ENCODE measurements at regions not wholly inside any gene's neighbourhood (a gene's known extent, or its start where the extent isn't known, plus 50 kb on each side); places are given as distances from the start of the nearest gene placed in this dataset.
"Not testable (repeated sequence)": the region's sequence is repeated elsewhere in the genome, so short reads cannot be mapped to it uniquely, and the experiment has no call there.

DNA sequence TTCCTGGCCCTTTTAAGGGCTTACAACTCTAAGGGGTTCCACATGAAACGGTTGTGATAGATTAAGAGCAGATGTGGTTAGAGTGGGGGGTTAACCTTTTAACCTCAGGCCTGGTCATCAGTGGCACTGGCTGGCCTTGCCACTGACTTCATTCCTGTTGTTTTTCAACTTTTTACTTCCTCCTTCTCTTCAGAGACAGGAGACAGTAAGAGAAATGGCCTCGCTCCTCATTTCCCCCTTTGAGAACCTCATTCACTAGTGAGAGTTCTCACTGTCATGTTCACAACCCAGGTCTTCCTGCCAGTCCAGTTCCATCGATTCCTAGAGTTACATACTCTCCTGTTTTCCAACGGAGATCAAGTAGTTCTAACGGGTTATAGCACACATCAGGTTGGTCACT lies 101.6 kb upstream of the SLC1A4 start:
- no peak overlapping the region for H3K23ac ChIP-seq (ENCODE audit: low read length)
- H3K4ac ChIP-seq (ENCODE audit: low read depth, low read length) = no peak overlapping the region
- H3K79me1 ChIP-seq (ENCODE audit: low read length) = no peaks in the 10 kb centered on the region
- H4K5ac ChIP-seq (ENCODE audit: low read length) = no peak overlapping the region
- H3K4me1 ChIP-seq (ENCODE audit: control insufficient read depth, low read depth, low read length) = no peaks in the 10 kb centered on the region
- H2BK120ac ChIP-seq (ENCODE audit: low read depth, low read length) = no peak overlapping the region
- DNase-seq = no peak
- no peak overlapping the region for H3K4me2 ChIP-seq (ENCODE audit: low read length)
- H2BK15ac ChIP-seq (replicated peaks; ENCODE audit: low read depth) = no peak overlapping the region
- H3K56ac ChIP-seq (ENCODE audit: low read length) = no peak overlapping the region
- no CpG with 5 or more reads among the region's 5 CpGs for WGBS (ENCODE audit: extremely low coverage, insufficient coverage, low lambda C conversion rate)
- H3K9ac ChIP-seq (ENCODE audit: low read length) = no peak overlapping the region
- no peak overlapping the region for H3K4me3 ChIP-seq (ENCODE audit: low read length)
- no peak overlapping the region for H2BK5ac ChIP-seq (ENCODE audit: low read length)
- H3K27ac ChIP-seq (ENCODE audit: low read depth, low read length) = no peak overlapping the region
- no peaks in the 10 kb centered on the region for H3K79me2 ChIP-seq (ENCODE audit: control insufficient read depth, insufficient read depth, low read length)
- no peaks in the 10 kb centered on the region for H3K27me3 ChIP-seq (ENCODE audit: insufficient read depth, low read length, poor library complexity)
- H3K18ac ChIP-seq (ENCODE audit: low read length) = no peak overlapping the region
- no peak overlapping the region for H4K8ac ChIP-seq (ENCODE audit: low read depth, low read length)
- H3K36me3 ChIP-seq (ENCODE audit: control insufficient read depth, insufficient read depth, low read length) = no peaks in the 10 kb centered on the region
- no peak overlapping the region for H2AK5ac ChIP-seq (ENCODE audit: low read length)

DNA sequence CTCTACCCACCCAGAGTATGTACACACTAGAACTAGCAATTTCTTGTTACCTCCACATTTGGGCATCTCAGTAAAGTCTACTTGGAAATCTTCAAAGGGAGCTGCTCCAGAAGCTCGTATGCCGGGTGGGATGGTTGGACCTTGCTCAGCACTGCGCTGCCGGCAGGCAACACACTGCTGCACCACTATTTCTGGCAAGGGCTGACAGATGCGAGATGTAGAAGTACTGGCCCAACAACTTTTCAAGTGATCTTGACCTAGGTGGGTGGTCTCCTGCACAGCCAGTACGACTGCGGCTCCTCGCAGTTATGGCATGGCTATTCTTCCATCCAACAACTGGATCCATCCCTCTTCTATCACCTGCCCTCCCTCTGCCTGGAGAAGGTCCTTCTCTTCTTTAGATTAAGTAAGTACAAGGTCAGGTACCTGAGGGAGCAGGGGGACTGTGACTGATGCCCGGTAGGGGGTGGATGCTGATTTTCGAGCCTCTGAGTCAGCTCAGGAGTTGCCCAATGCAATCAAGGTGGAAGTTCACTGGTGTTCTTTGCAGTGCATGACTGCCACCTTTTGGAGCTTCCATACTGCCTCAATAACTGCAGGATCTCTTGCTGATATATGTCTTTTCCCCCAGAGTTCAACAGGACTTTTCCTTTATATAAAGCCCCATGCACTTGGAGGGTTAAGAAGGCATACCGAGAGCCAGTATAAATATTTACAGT lies 100.4 kb upstream of the SLC1A4 start:
- Histone ChIP-seq H2BK5ac (ENCODE audit: low read length) (no peak overlapping the region), H2BK120ac (ENCODE audit: low read depth, low read length) (no peak overlapping the region), H3K27me3 (ENCODE audit: insufficient read depth, low read length, poor library complexity) (no peaks in the 10 kb centered on the region), H3K4me2 (ENCODE audit: low read length) (no peak overlapping the region), H3K36me3 (ENCODE audit: control insufficient read depth, insufficient read depth, low read length) (no peaks in the 10 kb centered on the region), H3K4me1 (ENCODE audit: control insufficient read depth, low read depth, low read length) (no peaks in the 10 kb centered on the region), H3K79me1 (ENCODE audit: low read length) (no peaks in the 10 kb centered on the region), H2AK5ac (ENCODE audit: low read length) (no peak overlapping the region), H4K8ac (ENCODE audit: low read depth, low read length) (no peak overlapping the region), H3K4me3 (ENCODE audit: low read length) (no peak overlapping the region), H3K4ac (ENCODE audit: low read depth, low read length) (no peak overlapping the region), H3K9ac (ENCODE audit: low read length) (no peak overlapping the region), H3K18ac (ENCODE audit: low read length) (no peak overlapping the region), H3K79me2 (ENCODE audit: control insufficient read depth, insufficient read depth, low read length) (no peaks in the 10 kb centered on the region), H2BK15ac (replicated peaks; ENCODE audit: low read depth) (no peak overlapping the region), H3K56ac (ENCODE audit: low read length) (no peak overlapping the region), H3K23ac (ENCODE audit: low read length) (no peak overlapping the region), H3K27ac (ENCODE audit: low read depth, low read length) (no peak overlapping the region), H4K5ac (ENCODE audit: low read length) (no peak overlapping the region)
- WGBS (ENCODE audit: extremely low coverage, insufficient coverage, low lambda C conversion rate) = no CpG with 5 or more reads among the region's 11 CpGs
- DNase-seq = peak; percentile 90

DNA sequence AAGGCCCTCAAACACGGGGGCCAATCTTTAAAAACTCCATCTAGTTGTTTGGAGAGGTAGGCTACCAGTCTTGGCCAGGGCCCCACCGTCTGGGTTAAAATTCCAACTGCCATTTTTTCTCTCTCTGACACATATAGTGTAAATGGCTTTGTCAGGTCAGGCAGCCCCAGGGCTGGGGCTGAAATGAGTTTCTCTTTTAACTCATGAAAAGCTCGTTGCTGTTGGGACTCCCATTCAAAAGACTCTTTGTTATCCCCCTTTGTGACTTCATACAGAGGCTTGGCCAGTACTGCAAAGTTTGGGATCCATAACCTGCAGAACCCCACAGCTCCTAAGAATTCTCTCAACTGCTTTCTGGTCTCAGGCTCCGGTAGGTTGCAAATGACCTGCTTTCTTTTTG lies 99.4 kb upstream of the SLC1A4 start:
- no peak overlapping the region for H3K4me3 ChIP-seq (ENCODE audit: low read length)
- no peak overlapping the region for H3K27ac ChIP-seq (ENCODE audit: low read depth, low read length)
- H2BK5ac ChIP-seq (ENCODE audit: low read length) = no peak overlapping the region
- no peak overlapping the region for H2BK15ac ChIP-seq (replicated peaks; ENCODE audit: low read depth)
- no peak for DNase-seq
- no peak overlapping the region for H3K23ac ChIP-seq (ENCODE audit: low read length)
- H3K9ac ChIP-seq (ENCODE audit: low read length) = no peak overlapping the region
- H4K5ac ChIP-seq (ENCODE audit: low read length) = no peak overlapping the region
- H3K79me2 ChIP-seq (ENCODE audit: control insufficient read depth, insufficient read depth, low read length) = no peaks in the 10 kb centered on the region
- H3K79me1 ChIP-seq (ENCODE audit: low read length) = no peaks in the 10 kb centered on the region
- no peaks in the 10 kb centered on the region for H3K27me3 ChIP-seq (ENCODE audit: insufficient read depth, low read length, poor library complexity)
- H4K8ac ChIP-seq (ENCODE audit: low read depth, low read length) = no peak overlapping the region
- no CpG with 5 or more reads among the region's 4 CpGs for WGBS (ENCODE audit: extremely low coverage, insufficient coverage, low lambda C conversion rate)
- no peaks in the 10 kb centered on the region for H3K36me3 ChIP-seq (ENCODE audit: control insufficient read depth, insufficient read depth, low read length)
- H2BK120ac ChIP-seq (ENCODE audit: low read depth, low read length) = no peak overlapping the region
- H3K56ac ChIP-seq (ENCODE audit: low read length) = no peak overlapping the region
- no peak overlapping the region for H3K4ac ChIP-seq (ENCODE audit: low read depth, low read length)
- H3K4me1 ChIP-seq (ENCODE audit: control insufficient read depth, low read depth, low read length) = no peaks in the 10 kb centered on the region
- H3K4me2 ChIP-seq (ENCODE audit: low read length) = no peak overlapping the region
- no peak overlapping the region for H3K18ac ChIP-seq (ENCODE audit: low read length)
- no peak overlapping the region for H2AK5ac ChIP-seq (ENCODE audit: low read length)

DNA sequence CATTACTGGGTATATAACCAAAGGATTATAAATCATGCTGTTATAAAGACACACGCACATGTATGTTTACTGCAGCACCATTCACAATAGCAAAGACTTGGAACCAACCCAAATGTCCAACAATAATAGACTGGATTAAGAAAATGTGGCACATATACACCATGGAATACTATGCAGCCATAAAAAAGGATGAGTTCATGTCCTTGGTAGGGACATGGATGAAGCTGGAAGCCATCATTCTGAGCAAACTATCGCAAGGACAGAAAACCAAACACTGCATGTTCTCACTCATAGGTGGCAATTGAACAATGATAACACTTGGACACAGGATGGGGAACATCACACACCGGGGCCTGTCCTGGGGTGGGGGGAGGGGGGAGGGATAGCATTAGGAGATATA lies 92.6 kb upstream of the SLC1A4 start:
- H3K27me3 ChIP-seq (ENCODE audit: insufficient read depth, low read length, poor library complexity); DNase-seq: not testable (repeated sequence)

DNA sequence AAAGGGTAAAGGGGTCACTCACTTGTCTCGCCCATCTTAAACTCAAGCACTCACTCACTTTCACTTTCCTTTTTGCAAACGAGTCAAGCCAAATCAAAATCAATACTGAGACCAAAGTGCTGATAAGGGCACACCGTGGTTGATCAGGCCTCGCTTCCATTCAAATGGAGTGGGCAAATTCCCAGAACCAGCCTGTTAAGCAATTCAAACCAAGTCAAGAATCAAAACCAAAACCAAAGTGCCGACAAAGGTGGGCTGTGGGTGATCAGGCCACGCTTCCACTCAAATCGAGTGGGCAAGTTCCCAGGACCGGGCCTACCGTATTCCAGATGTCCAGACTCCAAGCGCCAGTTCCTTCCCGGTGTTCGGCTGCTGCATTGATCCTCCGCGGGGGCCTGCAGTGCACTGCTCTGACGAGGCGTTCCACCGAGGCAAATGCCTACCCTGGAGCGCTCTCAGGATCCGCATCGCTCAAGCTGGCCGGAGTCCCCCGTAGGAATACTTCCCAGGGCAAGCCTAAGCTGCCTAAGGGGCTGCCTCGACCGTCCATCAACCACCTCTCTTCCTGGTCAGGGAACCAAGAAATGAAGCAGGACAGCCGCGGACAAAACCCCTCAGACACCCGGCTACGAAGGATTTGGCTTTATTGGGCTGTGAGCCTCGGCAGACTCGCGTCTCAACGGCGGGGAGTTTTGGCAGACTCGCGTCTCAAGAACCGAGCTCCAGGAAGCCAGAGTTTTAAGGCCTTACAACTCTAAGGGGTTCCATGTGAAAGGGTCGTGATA lies 89.9 kb upstream of the SLC1A4 start:
- Histone ChIP-seq H4K5ac (ENCODE audit: low read length) (no peak overlapping the region), H2AK5ac (ENCODE audit: low read length) (no peak overlapping the region), H3K27ac (ENCODE audit: low read depth, low read length) (no peak overlapping the region), H2BK120ac (ENCODE audit: low read depth, low read length) (no peak overlapping the region), H3K27me3 (ENCODE audit: insufficient read depth, low read length, poor library complexity) (no peaks in the 10 kb centered on the region), H2BK15ac (replicated peaks; ENCODE audit: low read depth) (no peak overlapping the region), H3K4me1 (ENCODE audit: control insufficient read depth, low read depth, low read length) (no peaks in the 10 kb centered on the region), H2BK5ac (ENCODE audit: low read length) (no peak overlapping the region), H3K4me2 (ENCODE audit: low read length) (no peak overlapping the region), H3K4me3 (ENCODE audit: low read length) (no peak overlapping the region), H3K4ac (ENCODE audit: low read depth, low read length) (no peak overlapping the region), H3K9ac (ENCODE audit: low read length) (no peak overlapping the region), H3K56ac (ENCODE audit: low read length) (no peak overlapping the region), H3K79me1 (ENCODE audit: low read length) (no peaks in the 10 kb centered on the region), H4K8ac (ENCODE audit: low read depth, low read length) (no peak overlapping the region), H3K79me2 (ENCODE audit: control insufficient read depth, insufficient read depth, low read length) (no peaks in the 10 kb centered on the region), H3K18ac (ENCODE audit: low read length) (no peak overlapping the region), H3K23ac (ENCODE audit: low read length) (no peak overlapping the region), H3K36me3 (ENCODE audit: control insufficient read depth, insufficient read depth, low read length) (no peaks in the 10 kb centered on the region)
- DNase-seq = no peak
- no CpG with 5 or more reads among the region's 37 CpGs for WGBS (ENCODE audit: extremely low coverage, insufficient coverage, low lambda C conversion rate)

More for the DNA sequence above, 92.6 kb upstream of the SLC1A4 start:
- H3K79me1 ChIP-seq (ENCODE audit: low read length); H3K4me2 ChIP-seq (ENCODE audit: low read length); H3K4me1 ChIP-seq (ENCODE audit: control insufficient read depth, low read depth, low read length); H3K27ac ChIP-seq (ENCODE audit: low read depth, low read length); H4K8ac ChIP-seq (ENCODE audit: low read depth, low read length); H2BK5ac ChIP-seq (ENCODE audit: low read length); H3K4ac ChIP-seq (ENCODE audit: low read depth, low read length); H3K79me2 ChIP-seq (ENCODE audit: control insufficient read depth, insufficient read depth, low read length); H3K56ac ChIP-seq (ENCODE audit: low read length); H3K4me3 ChIP-seq (ENCODE audit: low read length); H2BK15ac ChIP-seq (replicated peaks; ENCODE audit: low read depth); H3K36me3 ChIP-seq (ENCODE audit: control insufficient read depth, insufficient read depth, low read length); H2BK120ac ChIP-seq (ENCODE audit: low read depth, low read length); H3K23ac ChIP-seq (ENCODE audit: low read length); H4K5ac ChIP-seq (ENCODE audit: low read length); H2AK5ac ChIP-seq (ENCODE audit: low read length); H3K9ac ChIP-seq (ENCODE audit: low read length); H3K18ac ChIP-seq (ENCODE audit: low read length): not testable (repeated sequence)
- no CpG with 5 or more reads among the region's 3 CpGs for WGBS (ENCODE audit: extremely low coverage, insufficient coverage, low lambda C conversion rate)

Measured in mesendoderm (in vitro differentiated cells).